Fibroblast of lung (primary cell): ENCODE measurements at regions not wholly inside any gene's neighbourhood (a gene's known extent, or its start where the extent isn't known, plus 50 kb on each side); places are given as distances from the start of the nearest gene placed in this dataset.

Experiments
- EZH2 ChIP-seq: IDR thresholded peaks from 2 replicates; pipeline ENCODE4 v1.5.1; 2012; ENCODE audit warnings: low read length, control low read depth, mild to moderate bottlenecking; ENCODE audit errors: missing control alignments
- TF ChIP-seq, protein P1 (sequence below), 2 donors: IDR thresholded peaks in 1 of 2; conservative IDR thresholded peaks in 1 of 2; 1 replicate in 1 of 2; 2 replicates in 1 of 2; pipeline ENCODE4 v1.5.1; 2011 to 2012; ENCODE audit warnings: low read length in 2 of 2, control low read depth in 1 of 2, inconsistent platforms in 1 of 2, low read depth in 1 of 2, mild to moderate bottlenecking in 1 of 2

DNA sequence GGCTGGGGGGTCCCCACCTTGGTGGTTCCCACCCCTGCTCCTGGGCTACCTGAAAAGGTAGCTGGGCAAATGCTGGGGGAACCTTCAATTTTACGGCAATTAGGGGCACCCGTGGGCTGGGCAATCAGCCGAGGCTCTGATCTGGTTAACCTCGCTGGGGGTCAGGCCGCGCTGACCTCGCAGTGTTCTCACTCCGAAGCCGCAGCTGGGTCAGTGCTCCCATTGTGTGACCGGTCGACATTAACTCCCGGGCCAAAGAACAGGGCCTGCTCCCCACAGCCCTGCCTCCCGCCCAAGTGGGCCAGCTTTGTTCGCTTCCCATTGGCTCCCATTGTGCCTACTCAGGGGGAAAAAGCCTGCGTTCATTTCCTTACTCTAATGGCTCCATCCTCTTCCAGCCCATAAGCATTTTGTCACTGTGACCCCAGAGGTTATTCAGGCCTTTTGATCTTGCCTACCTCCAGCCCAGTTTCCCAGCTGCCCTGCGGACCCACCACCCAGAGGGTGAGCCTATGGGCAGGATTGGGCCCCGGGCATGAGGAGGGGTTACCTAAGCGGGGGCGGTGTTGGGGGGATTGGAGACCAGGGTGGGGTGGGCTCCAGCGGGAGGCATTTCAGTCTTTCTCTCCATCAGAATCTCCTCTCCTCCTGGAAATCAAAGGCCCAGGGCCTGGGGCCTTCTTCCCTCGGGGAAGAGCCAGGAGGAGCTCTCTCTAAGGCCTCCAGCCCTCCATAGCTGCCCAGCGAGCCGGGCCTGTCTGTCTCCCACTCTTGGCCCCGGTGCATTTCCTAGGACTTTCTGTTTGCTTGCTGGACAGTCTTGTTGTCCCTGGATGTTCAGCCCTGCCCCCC lies 90.1 kb downstream of the MYCN start:
- TF ChIP-seq, protein P1, sequence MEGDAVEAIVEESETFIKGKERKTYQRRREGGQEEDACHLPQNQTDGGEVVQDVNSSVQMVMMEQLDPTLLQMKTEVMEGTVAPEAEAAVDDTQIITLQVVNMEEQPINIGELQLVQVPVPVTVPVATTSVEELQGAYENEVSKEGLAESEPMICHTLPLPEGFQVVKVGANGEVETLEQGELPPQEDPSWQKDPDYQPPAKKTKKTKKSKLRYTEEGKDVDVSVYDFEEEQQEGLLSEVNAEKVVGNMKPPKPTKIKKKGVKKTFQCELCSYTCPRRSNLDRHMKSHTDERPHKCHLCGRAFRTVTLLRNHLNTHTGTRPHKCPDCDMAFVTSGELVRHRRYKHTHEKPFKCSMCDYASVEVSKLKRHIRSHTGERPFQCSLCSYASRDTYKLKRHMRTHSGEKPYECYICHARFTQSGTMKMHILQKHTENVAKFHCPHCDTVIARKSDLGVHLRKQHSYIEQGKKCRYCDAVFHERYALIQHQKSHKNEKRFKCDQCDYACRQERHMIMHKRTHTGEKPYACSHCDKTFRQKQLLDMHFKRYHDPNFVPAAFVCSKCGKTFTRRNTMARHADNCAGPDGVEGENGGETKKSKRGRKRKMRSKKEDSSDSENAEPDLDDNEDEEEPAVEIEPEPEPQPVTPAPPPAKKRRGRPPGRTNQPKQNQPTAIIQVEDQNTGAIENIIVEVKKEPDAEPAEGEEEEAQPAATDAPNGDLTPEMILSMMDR (conservative IDR thresholded peaks at IDR 0.05 in 1 of 2, IDR thresholded peaks at IDR 0.05 in 1 of 2; ENCODE audit: low read depth in 1 of 2, low read length in 2 of 2) = no peak
- TF ChIP-seq EZH2 = no peak
